ENCODE measurements at regions not wholly inside any gene's neighbourhood (a gene's known extent, or its start where the extent isn't known, plus 50 kb on each side); places are given as distances from the start of the nearest gene placed in this dataset.
A peak's percentile ranks its signal among the peaks of the same experiment; 100 is the strongest.

GRCh38 chr10:121281576-121281975 lies 316.7 kb downstream of the FGFR2 start:
- Histone ChIP-seq H3K36me3 (replicated peaks in 1 of 2; ENCODE audit: insufficient read depth in 1 of 2, low read depth in 2 of 2) (no peaks in the 10 kb centered on the region), H3K4me3 (no peak overlapping the region), H3K27me3 (no peaks in the 10 kb centered on the region), H3K9me3 (no peaks in the 10 kb centered on the region), H3K27ac (no peak overlapping the region), H3K4me1 (peaks cover 6% of the 10 kb centered on the region)
- DNase-seq (no peak), ATAC-seq (no peak)
- TF ChIP-seq POLR2A (IDR thresholded peaks at IDR 0.05), result no peak
- TF ChIP-seq CTCF (IDR thresholded peaks at IDR 0.05), result no peak
- intact Hi-C loops (cut with DNase I), result no loop called here
- WGBS, 2 donors, result 53 to 75% methylated on average over 2 of the region's 2 CpGs

- Histone ChIP-seq H3K4me1 (peaks cover 6% of the 10 kb centered on the region), H3K36me3 (replicated peaks in 1 of 2; ENCODE audit: insufficient read depth in 1 of 2, low read depth in 2 of 2) (no peaks in the 10 kb centered on the region), H3K4me3 (no peak overlapping the region), H3K9me3 (no peaks in the 10 kb centered on the region), H3K27ac (no peak overlapping the region), H3K27me3 (no peaks in the 10 kb centered on the region)
- ATAC-seq (no peak), DNase-seq (no peak)
- intact Hi-C loops (cut with DNase I), result no loop called here
- TF ChIP-seq POLR2A (IDR thresholded peaks at IDR 0.05), result no peak
- WGBS, 2 donors, result 79 to 81% methylated on average over 3 of the region's 3 CpGs
These were observed 316.0 kb downstream of the FGFR2 start for GRCh38 chr10:121282264-121282663.

GRCh38 chr10:121282797-121283515 lies 315.3 kb downstream of the FGFR2 start:
- ATAC-seq (no peak), DNase-seq (no peak)
- intact Hi-C loops (cut with DNase I), result no loop called here
- no peaks in the 10 kb centered on the region for H3K9me3 ChIP-seq
- no peak overlapping the region for H3K4me3 ChIP-seq
- no peaks in the 10 kb centered on the region for H3K36me3 ChIP-seq (replicated peaks in 1 of 2; ENCODE audit: insufficient read depth in 1 of 2, low read depth in 2 of 2)
- 87 to 91% methylated on average over 11 of the region's 11 CpGs for WGBS, 2 donors
- peaks cover 6% of the 10 kb centered on the region for H3K4me1 ChIP-seq
- no peaks in the 10 kb centered on the region for H3K27me3 ChIP-seq
- H3K27ac ChIP-seq, result no peak overlapping the region
- TF ChIP-seq CTCF (IDR thresholded peaks at IDR 0.05) (no peak), POLR2A (IDR thresholded peaks at IDR 0.05) (no peak)

- H3K27ac ChIP-seq, result peak overlapping the region in 3 of 4 donors; percentile 22 to 50 (median 41)
- no peaks in the 10 kb centered on the region for H3K36me3 ChIP-seq (replicated peaks in 1 of 2; ENCODE audit: insufficient read depth in 1 of 2, low read depth in 2 of 2)
- no peaks in the 10 kb centered on the region for H3K27me3 ChIP-seq
- H3K4me1 ChIP-seq, result peaks cover 6% of the 10 kb centered on the region
- no peaks in the 10 kb centered on the region for H3K9me3 ChIP-seq
- WGBS, 2 donors, result 11 to 14% methylated on average over 4 of the region's 4 CpGs
- no peak overlapping the region for H3K4me3 ChIP-seq
- peak; percentile 68 for ATAC-seq
- intact Hi-C loops (cut with DNase I), result no loop called here
- no peak for TF ChIP-seq CTCF (IDR thresholded peaks at IDR 0.05)
- TF ChIP-seq POLR2A (IDR thresholded peaks at IDR 0.05), result no peak
- peak; percentile 16 to 52 (median 31) for DNase-seq
These were observed 313.3 kb downstream of the FGFR2 start for GRCh38 chr10:121284936-121285335.

GRCh38 chr10:121285406-121286196 lies 312.6 kb downstream of the FGFR2 start:
- intact Hi-C loops (cut with DNase I), result no loop called here
- 61% methylated on average over 5 of the region's 5 CpGs for WGBS, 2 donors
- ATAC-seq (no peak), DNase-seq (no peak)
- H3K27ac ChIP-seq, result peak overlapping the region in 3 of 4 donors; percentile 22 to 50 (median 41)
- TF ChIP-seq CTCF (IDR thresholded peaks at IDR 0.05) (no peak), POLR2A (IDR thresholded peaks at IDR 0.05) (no peak)
- no peaks in the 10 kb centered on the region for H3K27me3 ChIP-seq
- peaks cover 6% of the 10 kb centered on the region for H3K4me1 ChIP-seq
- no peaks in the 10 kb centered on the region for H3K9me3 ChIP-seq
- no peak overlapping the region for H3K4me3 ChIP-seq
- H3K36me3 ChIP-seq (replicated peaks in 1 of 2; ENCODE audit: insufficient read depth in 1 of 2, low read depth in 2 of 2), result no peaks in the 10 kb centered on the region
